ENCODE measurements at regions not wholly inside any gene's neighbourhood (a gene's known extent, or its start where the extent isn't known, plus 50 kb on each side); places are given as distances from the start of the nearest gene placed in this dataset.

DNA sequence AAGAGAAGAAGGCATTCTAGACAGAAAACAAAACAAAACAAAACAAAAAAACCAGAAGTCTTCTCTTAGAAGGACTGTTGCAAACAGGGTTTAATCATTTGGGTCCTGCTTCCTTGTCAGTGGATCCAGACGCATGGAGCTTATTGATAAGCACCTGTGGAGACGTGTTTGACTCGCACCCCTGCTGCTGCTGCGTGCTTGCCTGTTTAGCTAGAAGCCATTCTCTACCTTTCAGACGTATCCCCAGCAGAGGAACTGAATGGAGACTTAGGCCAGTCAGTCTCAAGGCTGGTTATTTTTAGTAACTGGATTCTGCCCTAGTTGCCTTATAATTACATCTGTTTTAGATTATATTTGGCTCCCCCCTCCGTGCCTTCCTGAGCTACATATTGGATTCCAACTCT, 186.1 kb upstream of the EEA1 start:
- no peak for DNase-seq
- no peaks in the 10 kb centered on the region for H3K4me1 Mint-ChIP-seq (ENCODE audit: low read depth)
- H3K27ac Mint-ChIP-seq = no peak overlapping the region
- no peak for ATAC-seq
- CTCF ChIA-PET = interaction anchor here (2.5 kb wide), 1 partner anchor 16 kb away, joined by 7 read pairs; no protein-coding TSS in a partner anchor
- H3K36me3 Mint-ChIP-seq (ENCODE audit: low read depth) = no peaks in the 10 kb centered on the region
- H3K4me3 Mint-ChIP-seq = no peak overlapping the region
- POLR2A ChIA-PET = no interaction called here
- peaks cover 14% of the 10 kb centered on the region for H3K27me3 Mint-ChIP-seq (ENCODE audit: low read depth)
- H3K9me3 Mint-ChIP-seq (ENCODE audit: insufficient read depth) = no peaks in the 10 kb centered on the region

DNA sequence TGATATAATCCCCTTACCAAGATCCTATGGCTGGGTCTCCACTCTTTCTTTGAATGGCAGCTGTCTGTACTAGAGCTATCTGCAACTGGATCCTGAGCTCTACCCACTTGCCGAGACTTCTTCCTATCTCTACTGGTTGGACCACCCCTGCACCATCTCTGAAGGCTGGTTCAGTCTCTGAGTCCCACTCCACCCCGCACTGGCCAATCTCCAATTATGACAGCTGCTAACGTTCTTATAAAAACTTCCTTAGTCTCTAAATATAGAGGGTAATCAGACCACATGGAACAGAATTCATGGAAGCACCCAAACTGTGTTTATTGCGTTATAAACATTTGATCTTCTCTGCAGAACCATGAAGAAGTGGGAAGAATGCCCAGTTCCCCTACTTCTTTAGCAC, 186.6 kb upstream of the EEA1 start:
- ATAC-seq = no peak
- Mint-ChIP-seq H3K27ac (no peak overlapping the region), H3K36me3 (ENCODE audit: low read depth) (no peaks in the 10 kb centered on the region), H3K9me3 (ENCODE audit: insufficient read depth) (no peaks in the 10 kb centered on the region), H3K27me3 (ENCODE audit: low read depth) (peaks cover 14% of the 10 kb centered on the region), H3K4me1 (ENCODE audit: low read depth) (no peaks in the 10 kb centered on the region), H3K4me3 (no peak overlapping the region)
- CTCF ChIA-PET = interaction anchor here (2.5 kb wide), 1 partner anchor 17 kb away, joined by 7 read pairs; no protein-coding TSS in a partner anchor
- DNase-seq = no peak
- POLR2A ChIA-PET = no interaction called here

DNA sequence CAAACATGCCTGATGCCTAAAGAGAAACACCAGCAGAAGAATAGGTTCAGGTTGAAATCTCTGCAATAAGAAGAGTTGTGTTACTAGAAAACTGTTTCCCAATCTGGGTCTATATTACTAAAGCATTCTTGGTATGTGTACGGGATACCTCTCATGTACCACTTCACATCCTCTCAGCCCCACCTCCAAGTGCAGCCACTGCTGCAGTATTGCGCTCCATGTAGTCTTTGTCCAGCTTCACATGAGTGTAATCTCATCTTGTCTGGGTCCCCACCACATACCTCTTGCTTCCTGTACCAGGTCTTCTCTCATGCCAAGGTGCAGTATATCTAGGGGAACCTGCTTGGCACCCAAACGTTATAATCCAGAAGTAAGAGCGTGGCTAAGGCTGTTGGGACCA, 187.5 kb upstream of the EEA1 start:
- POLR2A ChIA-PET = no interaction called here

DNA sequence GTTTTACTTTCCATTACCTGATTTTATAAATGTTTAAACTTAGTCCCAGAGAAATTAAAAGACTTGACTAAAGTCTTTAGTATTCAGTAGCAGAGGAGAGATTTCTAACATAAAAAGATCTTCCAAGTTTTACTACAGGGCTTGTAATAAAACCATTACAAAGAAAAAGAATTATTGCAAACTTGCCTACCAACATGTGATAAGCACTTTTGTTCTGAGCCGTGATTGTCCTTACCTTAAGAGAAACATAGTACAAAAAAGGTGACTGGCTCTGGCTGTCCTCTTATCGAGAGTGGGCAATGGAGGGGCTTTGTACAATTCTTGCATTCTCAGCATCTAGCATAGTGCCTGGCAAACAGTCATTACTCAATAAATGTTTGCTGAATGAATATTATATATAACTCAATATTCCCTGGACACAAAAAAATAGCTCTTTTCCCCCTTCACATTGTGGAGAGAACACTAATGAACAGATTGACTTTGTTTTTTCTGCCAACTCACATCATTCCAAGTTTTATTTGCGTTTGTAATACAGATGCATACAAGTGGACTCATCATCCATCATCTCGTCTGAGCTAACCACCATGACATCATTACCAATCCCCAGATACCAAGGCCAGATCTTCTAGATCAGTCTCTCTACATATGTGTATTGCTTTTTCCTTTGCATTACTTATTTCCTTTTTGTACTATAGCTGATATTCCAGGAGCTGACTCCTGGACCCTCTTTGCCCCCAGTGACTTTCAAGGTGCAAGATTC, 192.8 kb upstream of the EEA1 start:
- CTCF ChIA-PET = interaction anchor here (1.4 to 2.4 kb wide), 2 partner anchors 24 to 134 kb away, joined by 6 to 10 read pairs; no protein-coding TSS in a partner anchor
- Mint-ChIP-seq H3K4me3 (no peak overlapping the region), H3K36me3 (ENCODE audit: low read depth) (no peaks in the 10 kb centered on the region), H3K27me3 (ENCODE audit: low read depth) (peaks cover 7% of the 10 kb centered on the region), H3K27ac (no peak overlapping the region), H3K4me1 (ENCODE audit: low read depth) (no peaks in the 10 kb centered on the region), H3K9me3 (ENCODE audit: insufficient read depth) (no peaks in the 10 kb centered on the region)
- DNase-seq (no peak), ATAC-seq (no peak)
- POLR2A ChIA-PET = no interaction called here

More for the DNA sequence above, 187.5 kb upstream of the EEA1 start:
- no peaks in the 10 kb centered on the region for H3K4me1 Mint-ChIP-seq (ENCODE audit: low read depth)
- ATAC-seq (no peak), DNase-seq (no peak)
- H3K27me3 Mint-ChIP-seq (ENCODE audit: low read depth) = peaks cover 14% of the 10 kb centered on the region
- H3K4me3 Mint-ChIP-seq = no peak overlapping the region
- H3K36me3 Mint-ChIP-seq (ENCODE audit: low read depth) = no peaks in the 10 kb centered on the region
- CTCF ChIA-PET = interaction anchor here (2.5 kb wide), 1 partner anchor 18 kb away, joined by 7 read pairs; no protein-coding TSS in a partner anchor
- no peak overlapping the region for H3K27ac Mint-ChIP-seq
- no peaks in the 10 kb centered on the region for H3K9me3 Mint-ChIP-seq (ENCODE audit: insufficient read depth)

DNA sequence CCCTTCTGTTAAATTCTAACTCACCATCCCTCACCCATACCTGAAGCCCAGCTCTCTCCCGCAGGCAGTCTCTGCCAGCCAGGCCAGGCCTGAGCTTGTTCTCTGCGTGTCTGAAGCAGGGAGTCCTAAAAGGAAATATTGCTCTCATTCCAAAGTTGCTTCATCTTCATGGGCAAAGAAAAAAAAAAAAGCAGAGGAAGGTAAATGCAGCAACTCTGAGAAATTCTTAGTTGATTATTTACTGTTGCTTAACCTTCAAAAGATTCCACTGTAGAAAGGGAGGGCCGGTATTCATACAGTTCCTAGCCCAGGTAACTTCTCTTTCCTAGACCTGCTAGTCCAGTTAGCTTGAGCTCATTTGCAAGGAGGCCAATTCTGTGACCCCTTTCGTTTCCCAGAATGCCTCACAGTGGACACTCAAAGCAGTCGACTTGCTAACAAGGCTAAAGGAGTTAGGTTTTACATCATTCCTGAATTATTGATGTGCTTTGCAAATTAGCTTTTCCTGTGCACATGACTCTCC, 193.5 kb upstream of the EEA1 start:
- CTCF ChIA-PET = interaction anchor here (1.4 to 2.4 kb wide), 2 partner anchors 24 to 135 kb away, joined by 6 to 10 read pairs; no protein-coding TSS in a partner anchor
- DNase-seq (no peak), ATAC-seq (no peak)
- Mint-ChIP-seq H3K36me3 (ENCODE audit: low read depth) (no peaks in the 10 kb centered on the region), H3K4me3 (no peak overlapping the region), H3K4me1 (ENCODE audit: low read depth) (no peaks in the 10 kb centered on the region), H3K27me3 (ENCODE audit: low read depth) (peaks cover 7% of the 10 kb centered on the region), H3K9me3 (ENCODE audit: insufficient read depth) (no peaks in the 10 kb centered on the region), H3K27ac (no peak overlapping the region)
- POLR2A ChIA-PET = no interaction called here

DNA sequence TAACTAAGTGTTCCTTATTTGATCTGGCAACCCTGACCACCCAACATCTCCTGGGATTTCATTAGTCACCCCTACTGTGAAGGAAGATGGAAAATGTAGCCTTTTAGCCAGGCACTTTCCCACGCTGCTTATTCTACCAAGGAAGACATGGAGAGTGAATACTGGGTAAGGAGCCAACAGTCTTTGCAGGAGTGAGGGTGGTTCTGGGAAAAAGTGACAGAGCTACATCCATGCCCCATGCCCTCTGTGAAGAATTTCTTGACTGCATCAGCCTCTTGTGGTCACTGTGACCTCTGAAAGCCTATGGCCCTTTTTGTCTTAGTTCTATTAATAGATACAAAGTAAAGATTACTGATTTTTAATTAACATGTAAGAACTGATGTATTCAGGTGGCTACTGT, 196.0 kb upstream of the EEA1 start:
- no peaks in the 10 kb centered on the region for H3K4me1 Mint-ChIP-seq (ENCODE audit: low read depth)
- POLR2A ChIA-PET = no interaction called here
- no peak overlapping the region for H3K27ac Mint-ChIP-seq
- H3K4me3 Mint-ChIP-seq = no peak overlapping the region
- H3K36me3 Mint-ChIP-seq (ENCODE audit: low read depth) = no peaks in the 10 kb centered on the region
- no peaks in the 10 kb centered on the region for H3K9me3 Mint-ChIP-seq (ENCODE audit: insufficient read depth)
- ATAC-seq (no peak), DNase-seq (no peak)
- peaks cover 2% of the 10 kb centered on the region for H3K27me3 Mint-ChIP-seq (ENCODE audit: low read depth)
- CTCF ChIA-PET = no interaction called here

DNA sequence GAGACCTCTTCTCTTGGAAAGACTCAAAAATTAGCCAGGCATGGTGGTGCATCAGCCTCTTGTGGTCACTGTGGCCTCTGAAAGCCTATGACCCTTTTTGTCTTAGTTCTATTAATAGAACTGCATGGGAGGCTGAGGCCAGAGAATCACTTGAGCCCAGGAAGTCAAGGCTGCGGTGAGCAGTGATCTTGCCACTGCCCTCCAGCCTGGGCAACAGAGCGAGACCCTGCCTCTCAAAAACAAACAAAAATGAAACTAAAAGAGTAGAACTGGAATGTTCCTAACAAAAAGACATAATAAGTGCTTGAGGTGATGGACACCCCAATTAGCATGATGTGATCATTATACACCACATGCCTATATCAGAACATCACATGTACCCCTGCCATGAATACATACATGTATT, 197.0 kb upstream of the EEA1 start:
- no peaks in the 10 kb centered on the region for H3K36me3 Mint-ChIP-seq (ENCODE audit: low read depth)
- ChIA-PET CTCF (no interaction called here), POLR2A (no interaction called here)
- H3K4me3 Mint-ChIP-seq = no peak overlapping the region
- no peaks in the 10 kb centered on the region for H3K9me3 Mint-ChIP-seq (ENCODE audit: insufficient read depth)
- ATAC-seq (no peak), DNase-seq (no peak)
- no peaks in the 10 kb centered on the region for H3K4me1 Mint-ChIP-seq (ENCODE audit: low read depth)
- H3K27ac Mint-ChIP-seq = no peak overlapping the region
- H3K27me3 Mint-ChIP-seq (ENCODE audit: low read depth) = peaks cover 2% of the 10 kb centered on the region

DNA sequence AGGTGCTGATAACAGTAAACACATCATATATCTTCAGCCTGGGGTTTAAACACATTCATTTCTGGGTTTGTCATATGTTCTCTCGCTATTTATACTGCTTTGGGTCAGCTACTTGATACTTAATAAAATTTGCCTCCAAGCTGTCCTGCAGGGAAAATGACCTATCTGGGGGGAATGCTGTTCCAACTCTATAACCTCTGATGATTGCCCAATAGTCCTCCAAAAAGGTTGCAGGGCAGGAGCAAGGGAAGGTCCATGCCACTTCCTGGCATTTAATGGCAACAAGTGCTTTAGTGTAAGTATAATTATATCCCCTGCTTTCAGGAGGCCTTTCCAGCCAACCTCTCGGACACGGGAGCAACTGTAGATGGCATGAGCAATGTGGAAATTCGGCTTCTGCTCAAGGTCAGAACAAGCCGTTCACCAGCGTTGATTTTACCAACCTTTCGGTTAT, 198.0 kb upstream of the EEA1 start:
- CTCF ChIA-PET = no interaction called here
- no peak overlapping the region for H3K4me3 Mint-ChIP-seq
- POLR2A ChIA-PET = no interaction called here
- H3K36me3 Mint-ChIP-seq (ENCODE audit: low read depth) = no peaks in the 10 kb centered on the region
- ATAC-seq (no peak), DNase-seq (no peak)
- peaks cover under 1% of the 10 kb centered on the region for H3K27me3 Mint-ChIP-seq (ENCODE audit: low read depth)
- no peaks in the 10 kb centered on the region for H3K9me3 Mint-ChIP-seq (ENCODE audit: insufficient read depth)
- H3K27ac Mint-ChIP-seq = no peak overlapping the region
- no peaks in the 10 kb centered on the region for H3K4me1 Mint-ChIP-seq (ENCODE audit: low read depth)

DNA sequence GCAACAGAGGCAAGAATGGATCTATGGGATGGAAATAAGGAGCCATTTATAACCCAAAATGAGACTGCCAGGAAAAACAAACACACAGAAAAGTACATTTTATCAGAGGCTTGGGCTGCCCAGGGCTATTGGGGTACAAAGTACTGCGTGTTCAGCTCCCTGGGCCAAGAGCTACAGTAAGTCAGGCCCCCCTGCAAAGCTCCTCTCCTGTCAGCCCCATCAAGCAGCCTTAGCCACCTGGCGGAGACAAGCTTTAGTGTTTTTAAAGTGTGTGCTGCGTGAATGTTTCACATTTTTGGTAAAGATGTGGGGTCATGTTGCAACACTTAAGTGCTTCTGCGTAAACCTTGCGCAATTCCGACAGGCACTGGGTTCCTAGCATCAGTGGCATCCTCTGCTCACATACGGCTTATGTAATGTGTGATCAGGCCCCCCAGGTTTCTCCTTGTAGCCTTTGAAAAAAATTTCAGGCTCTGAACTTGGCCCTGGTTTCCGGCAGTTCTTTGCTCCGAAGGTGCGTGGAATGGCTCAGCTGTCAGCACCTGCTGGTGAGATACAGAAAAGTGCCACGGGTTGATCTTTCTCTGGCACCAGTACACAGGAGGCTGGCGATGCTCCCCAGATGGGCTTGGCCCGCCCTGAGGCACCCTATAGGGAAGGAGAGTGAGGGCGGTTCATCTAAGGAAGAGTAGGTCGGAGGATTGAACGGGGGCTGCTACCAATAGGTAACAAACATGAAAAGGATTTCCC, 198.7 kb upstream of the EEA1 start:
- Mint-ChIP-seq H3K27me3 (ENCODE audit: low read depth) (peaks cover 2% of the 10 kb centered on the region), H3K36me3 (ENCODE audit: low read depth) (no peaks in the 10 kb centered on the region), H3K27ac (no peak overlapping the region), H3K4me3 (no peak overlapping the region), H3K9me3 (ENCODE audit: insufficient read depth) (no peaks in the 10 kb centered on the region), H3K4me1 (ENCODE audit: low read depth) (no peaks in the 10 kb centered on the region)
- DNase-seq = no peak
- CTCF ChIA-PET = no interaction called here
- no peak for ATAC-seq
- POLR2A ChIA-PET = no interaction called here

DNA sequence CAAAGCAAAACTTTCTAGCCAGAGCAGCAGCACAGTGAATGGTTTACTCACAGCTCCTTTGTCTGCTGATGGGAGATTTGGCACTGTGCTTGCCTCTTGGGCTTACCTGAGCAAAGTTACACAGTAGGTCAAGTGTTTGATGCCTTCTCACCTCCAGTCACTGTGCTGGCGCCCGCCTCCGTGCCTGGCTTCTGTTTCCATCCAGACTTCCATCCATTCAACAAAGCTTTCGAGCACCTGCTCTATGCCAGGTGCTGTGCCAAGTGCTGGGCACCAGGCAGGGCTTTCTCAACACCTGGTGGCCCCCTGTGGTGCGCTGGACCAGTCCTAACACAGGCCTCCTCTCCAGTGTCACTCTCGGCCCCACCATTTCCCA, 199.2 kb upstream of the EEA1 start:
- ChIA-PET CTCF (no interaction called here), POLR2A (no interaction called here)
- DNase-seq = no peak
- Mint-ChIP-seq H3K9me3 (ENCODE audit: insufficient read depth) (no peaks in the 10 kb centered on the region), H3K36me3 (ENCODE audit: low read depth) (no peaks in the 10 kb centered on the region), H3K4me3 (no peak overlapping the region), H3K27me3 (ENCODE audit: low read depth) (peaks cover 2% of the 10 kb centered on the region), H3K27ac (no peak overlapping the region), H3K4me1 (ENCODE audit: low read depth) (no peaks in the 10 kb centered on the region)
- no peak for ATAC-seq

DNA sequence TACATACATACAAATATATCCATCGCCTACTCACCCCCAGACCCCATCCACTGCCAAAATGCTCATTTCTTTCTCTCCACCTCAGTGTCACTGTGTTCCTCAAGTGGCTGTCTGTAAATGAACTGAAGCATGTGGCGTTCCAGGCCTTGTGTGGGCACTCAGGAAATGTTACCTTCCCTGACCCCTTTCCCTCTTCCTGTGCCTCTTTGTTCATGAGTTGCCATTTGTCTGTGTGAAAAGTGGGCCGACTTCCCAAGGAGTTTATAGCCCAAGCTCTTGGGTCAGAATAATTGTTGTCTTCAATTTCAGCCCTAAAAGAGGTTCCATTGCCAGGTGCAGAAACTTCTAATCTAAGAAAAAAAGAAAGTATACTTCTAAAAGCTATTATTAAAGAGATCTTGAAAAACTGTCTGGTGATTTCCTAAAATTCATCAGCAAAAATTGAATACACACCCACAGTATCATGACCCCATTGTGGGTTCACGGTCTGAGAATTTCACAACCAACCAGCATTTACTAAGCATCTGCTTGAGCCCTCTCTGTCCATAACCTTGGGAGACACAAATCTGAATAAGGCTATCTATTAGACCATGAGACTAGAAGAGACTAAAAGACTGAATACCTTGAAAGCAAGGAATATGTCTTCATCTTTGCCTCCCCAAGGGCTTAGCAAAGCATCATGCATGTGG, 201.4 kb upstream of the EEA1 start:
- POLR2A ChIA-PET = no interaction called here
- H3K36me3 Mint-ChIP-seq (ENCODE audit: low read depth) = no peaks in the 10 kb centered on the region
- DNase-seq (no peak), ATAC-seq (no peak)
- H3K4me3 Mint-ChIP-seq = no peak overlapping the region
- H3K4me1 Mint-ChIP-seq (ENCODE audit: low read depth) = peaks cover 10% of the 10 kb centered on the region
- H3K9me3 Mint-ChIP-seq (ENCODE audit: insufficient read depth) = no peaks in the 10 kb centered on the region
- peaks cover 2% of the 10 kb centered on the region for H3K27me3 Mint-ChIP-seq (ENCODE audit: low read depth)
- no peak overlapping the region for H3K27ac Mint-ChIP-seq
- CTCF ChIA-PET = interaction anchor here (1.3 kb wide), 1 partner anchor 33 kb away, joined by 3 read pairs; no protein-coding TSS in a partner anchor

DNA sequence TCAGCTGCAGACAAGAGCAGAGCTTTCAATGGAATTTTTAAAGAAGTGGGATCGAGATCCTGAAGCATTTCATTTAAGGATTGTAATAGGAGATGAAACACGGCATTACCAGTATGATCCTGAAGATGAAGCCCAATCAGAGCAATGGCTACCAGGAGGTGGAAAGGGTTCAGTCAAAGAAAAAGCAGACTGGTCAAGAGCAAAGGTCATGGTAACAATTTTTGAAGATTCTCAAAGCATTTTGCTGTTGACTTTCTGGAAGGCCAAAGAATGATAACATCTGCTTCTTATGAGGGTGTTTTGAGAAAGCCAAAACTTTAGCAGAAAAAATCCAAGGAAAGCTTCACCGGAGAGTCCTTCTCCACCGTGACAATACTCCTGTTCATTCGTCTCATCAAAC, 204.3 kb upstream of the EEA1 start:
- CTCF ChIA-PET = no interaction called here
- DNase-seq (no peak), ATAC-seq (no peak)
- POLR2A ChIA-PET = no interaction called here
- H3K27me3 Mint-ChIP-seq (ENCODE audit: low read depth) = peaks cover 2% of the 10 kb centered on the region
- H3K9me3 Mint-ChIP-seq (ENCODE audit: insufficient read depth) = no peaks in the 10 kb centered on the region
- no peak overlapping the region for H3K27ac Mint-ChIP-seq
- H3K36me3 Mint-ChIP-seq (ENCODE audit: low read depth) = no peaks in the 10 kb centered on the region
- H3K4me1 Mint-ChIP-seq (ENCODE audit: low read depth) = peaks cover 20% of the 10 kb centered on the region
- H3K4me3 Mint-ChIP-seq = no peak overlapping the region
